ENCODE measurements at regions not wholly inside any gene's neighbourhood (a gene's known extent, or its start where the extent isn't known, plus 50 kb on each side); places are given as distances from the start of the nearest gene placed in this dataset.

- DNase-seq (ENCODE audit: low read depth in 2 of 3, low spot score in 2 of 3): no peak
These were observed 372.7 kb downstream of the CHSY3 start for GRCh38 chr5:130277002-130277401.

- no peak for DNase-seq (ENCODE audit: low read depth in 2 of 3, low spot score in 2 of 3)
These were observed 368.6 kb downstream of the CHSY3 start for GRCh38 chr5:130272837-130273236.

GRCh38 chr5:130270786-130271185 lies 366.5 kb downstream of the CHSY3 start:
- DNase-seq (ENCODE audit: low read depth in 2 of 3, low spot score in 2 of 3): no peak

GRCh38 chr5:130268489-130268888 lies 364.2 kb downstream of the CHSY3 start:
- DNase-seq (ENCODE audit: low read depth in 2 of 3, low spot score in 2 of 3): no peak

DNA sequence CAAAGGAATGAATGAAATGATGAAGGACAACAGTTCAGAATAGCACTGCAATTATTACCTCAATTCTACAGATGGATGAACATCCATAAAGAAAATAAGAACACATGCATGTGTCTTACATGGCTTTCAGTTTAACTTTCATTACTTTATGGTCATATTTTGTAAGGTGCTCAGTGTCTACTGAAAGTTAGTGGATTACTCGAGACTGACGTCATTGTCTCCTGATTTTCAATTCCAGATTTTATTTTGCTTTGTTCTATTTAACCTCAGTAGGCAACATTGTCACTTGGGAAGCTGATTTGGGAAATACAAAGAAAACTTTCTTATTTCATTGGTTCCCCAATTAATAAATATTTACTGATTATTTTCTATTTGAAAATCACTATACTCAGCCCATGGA lies 363.7 kb downstream of the CHSY3 start:
- no peak for DNase-seq (ENCODE audit: low read depth in 2 of 3, low spot score in 2 of 3)

- no peak for DNase-seq (ENCODE audit: low read depth in 2 of 3, low spot score in 2 of 3)
These were observed 356.2 kb downstream of the CHSY3 start for GRCh38 chr5:130260481-130260880.

DNA sequence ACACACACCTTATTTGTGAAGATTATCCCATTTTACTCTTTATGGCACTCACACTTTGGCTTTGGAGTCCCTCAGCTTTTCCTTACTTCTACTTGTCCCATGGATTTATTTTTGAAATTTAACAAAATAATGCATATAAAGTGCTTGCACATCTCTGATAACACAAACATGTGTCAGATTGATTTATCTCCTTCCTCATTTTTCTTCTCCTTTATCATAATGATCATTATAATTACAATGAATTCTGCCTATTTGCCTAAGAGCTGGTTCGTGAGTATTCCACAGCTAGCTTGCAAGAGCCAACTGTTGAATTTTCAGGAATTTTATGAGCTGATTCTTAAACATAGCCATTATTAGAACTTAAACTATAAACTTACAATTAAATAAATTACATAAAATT lies 347.7 kb downstream of the CHSY3 start:
- DNase-seq (ENCODE audit: low read depth in 2 of 3, low spot score in 2 of 3): no peak

DNA sequence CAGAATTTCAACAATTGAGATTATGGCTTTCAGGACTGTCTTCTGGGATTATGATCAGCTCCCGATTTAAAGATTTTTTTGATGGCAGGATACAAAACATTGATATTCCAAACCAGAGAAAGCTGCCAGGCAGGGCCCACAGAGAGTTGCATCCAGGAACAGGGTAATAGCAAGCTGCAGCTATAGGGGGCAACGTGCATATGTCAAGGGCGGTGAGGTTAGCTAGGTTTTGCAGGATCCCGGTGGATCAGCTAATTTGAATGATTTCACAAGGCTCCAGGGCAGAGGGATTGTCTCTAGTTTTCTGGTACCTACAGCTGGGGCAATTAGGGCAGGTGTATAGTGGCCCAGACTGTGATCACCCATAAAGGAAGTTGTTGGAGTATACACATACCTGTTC lies 339.4 kb downstream of the CHSY3 start:
- no peak for DNase-seq (ENCODE audit: low read depth in 2 of 3, low spot score in 2 of 3)

- DNase-seq (ENCODE audit: low read depth in 2 of 3, low spot score in 2 of 3): no peak
These were observed 333.5 kb downstream of the CHSY3 start for GRCh38 chr5:130237721-130238120.
